Iris pigment epithelial cell (primary cell): ENCODE measurements at regions not wholly inside any gene's neighbourhood (a gene's known extent, or its start where the extent isn't known, plus 50 kb on each side); places are given as distances from the start of the nearest gene placed in this dataset.
"Not testable (repeated sequence)": the region's sequence is repeated elsewhere in the genome, so short reads cannot be mapped to it uniquely, and the experiment has no call there.

ENCODE experiments used
- DNase-seq: peaks from one replicate; pipeline ENCODE4 v3.0.0-alpha.2; 2011; ENCODE audit warnings: low read depth

GRCh38 chr13:104614361-104615145, 1548.3 kb upstream of the SLC10A2 start:
- no peak for DNase-seq

DNA sequence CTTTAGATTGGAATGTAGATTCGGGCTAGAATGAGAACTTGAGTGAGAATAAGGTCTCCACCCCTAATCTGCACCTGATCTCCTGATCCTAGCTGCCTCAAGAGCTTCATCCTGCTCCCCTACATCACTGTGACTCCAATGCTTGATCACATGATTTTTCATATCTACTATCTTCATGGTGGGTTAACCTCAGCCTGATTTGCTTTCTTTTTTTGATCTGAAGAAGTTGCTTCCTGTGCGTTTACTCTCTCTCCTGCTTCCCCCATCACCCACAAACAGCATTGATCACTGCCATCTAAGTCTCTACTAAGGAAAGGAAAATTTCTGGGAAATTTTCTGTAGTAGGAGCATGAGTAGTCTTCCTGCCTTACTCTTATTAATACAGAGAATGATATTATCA, 1542.1 kb upstream of the SLC10A2 start:
- DNase-seq, result no peak

DNA sequence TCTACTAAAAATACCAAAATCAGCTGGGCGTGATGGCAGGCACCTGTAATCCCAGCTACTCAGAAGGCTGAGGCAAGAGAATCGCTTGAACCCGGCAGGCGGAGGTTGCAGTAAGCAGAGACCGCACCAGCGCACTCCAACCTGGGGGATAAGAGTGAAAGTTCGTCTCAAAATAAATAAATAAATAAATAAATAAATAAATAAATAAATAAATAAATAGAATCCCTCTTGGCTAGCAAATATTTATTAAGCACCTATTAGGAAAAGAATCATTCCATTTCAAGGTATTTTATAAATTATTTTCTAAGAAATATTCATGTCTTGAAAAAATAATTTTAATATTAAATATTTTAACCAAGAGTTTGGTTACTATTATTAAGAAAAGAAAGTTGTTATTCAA, 1539.2 kb upstream of the SLC10A2 start:
- DNase-seq, result not testable (repeated sequence)

- DNase-seq, result no peak
Observed at GRCh38 chr13:104597546-104598180, 1531.4 kb upstream of the SLC10A2 start.

DNA sequence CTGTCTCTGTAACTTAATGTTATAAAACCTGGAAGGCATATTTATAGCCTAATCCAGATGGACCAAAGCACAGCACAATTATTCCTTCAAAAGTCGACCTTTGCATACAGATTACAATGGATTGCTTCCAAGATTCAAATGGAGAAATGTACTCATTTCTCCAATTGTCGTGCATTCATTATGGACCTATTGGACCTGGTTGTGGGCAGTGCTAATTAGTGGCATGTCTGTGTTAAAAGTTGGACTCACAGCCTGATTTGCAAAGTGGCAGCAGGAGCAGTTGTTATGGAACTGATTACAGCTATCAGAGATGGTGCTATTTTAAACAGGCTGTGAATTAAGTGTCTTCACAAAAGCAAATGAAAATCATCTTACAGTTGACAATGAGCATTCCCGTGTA, 1529.3 kb upstream of the SLC10A2 start:
- no peak for DNase-seq

DNA sequence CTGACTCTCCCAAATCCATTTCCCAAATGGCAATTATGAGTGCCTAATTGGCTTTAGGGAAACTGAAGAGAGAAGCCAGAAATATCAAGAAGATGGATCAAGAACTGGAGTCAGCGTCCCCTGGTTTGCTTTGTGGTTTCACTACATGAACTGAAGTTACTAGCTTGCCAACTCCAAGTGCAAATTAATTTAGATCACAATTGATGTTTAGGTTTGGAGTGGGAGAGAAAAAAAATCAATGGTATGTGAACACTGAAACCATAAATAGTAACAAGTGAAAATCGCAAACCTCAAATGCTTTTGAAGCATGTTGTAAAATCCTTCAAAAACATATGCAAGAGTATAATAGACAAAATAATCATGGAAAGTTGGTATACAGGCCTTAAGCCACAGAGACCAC, 1528.6 kb upstream of the SLC10A2 start:
- no peak for DNase-seq

GRCh38 chr13:104593693-104594092, 1527.5 kb upstream of the SLC10A2 start:
- DNase-seq, result no peak

DNA sequence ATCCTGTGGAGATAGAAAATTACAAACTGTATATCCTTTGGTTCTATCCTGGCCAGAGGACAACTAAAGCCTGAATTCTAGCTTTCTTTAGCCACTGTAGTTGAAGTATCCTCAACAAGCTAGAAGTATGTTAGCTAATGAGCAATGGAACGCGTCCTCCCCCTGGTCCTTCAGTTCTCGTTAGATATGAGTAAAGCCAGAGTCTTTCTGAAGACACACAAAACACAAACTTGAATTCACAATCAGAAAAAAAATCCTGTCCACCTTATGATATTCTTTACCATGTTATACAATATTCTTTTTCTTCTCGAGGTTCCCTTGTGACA, 1527.0 kb upstream of the SLC10A2 start:
- DNase-seq, result no peak

DNA sequence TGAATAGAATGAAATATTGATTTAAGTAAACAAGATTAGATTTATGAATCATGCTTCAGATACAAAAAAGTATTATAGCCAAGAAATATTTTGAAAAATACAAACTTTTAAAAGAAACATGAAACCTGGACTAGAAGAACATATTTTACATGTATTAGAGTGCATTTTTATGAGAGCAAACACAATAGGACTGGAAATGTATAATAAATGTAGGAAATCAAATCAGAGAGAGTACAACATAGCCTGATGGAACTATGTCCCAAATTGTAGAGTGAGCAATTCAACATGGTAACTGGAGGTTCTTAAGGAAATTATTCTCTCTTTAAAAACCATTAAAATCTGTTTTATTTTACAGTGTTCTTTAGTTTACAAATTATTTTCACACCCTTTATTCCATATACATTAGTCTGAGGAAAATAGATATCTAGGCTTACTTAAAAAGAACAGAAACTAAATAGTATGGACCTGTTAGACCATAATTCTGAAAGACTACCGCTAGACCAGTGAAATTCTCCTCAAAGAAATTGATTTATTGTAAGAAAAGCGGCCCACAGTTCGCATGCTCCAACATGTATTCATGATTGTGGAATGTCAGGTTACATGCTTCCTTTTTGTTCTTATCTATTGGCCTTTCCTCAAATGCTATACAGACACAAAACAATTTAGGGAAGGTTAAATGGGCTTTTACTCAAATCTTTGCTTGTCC, 1526.5 kb upstream of the SLC10A2 start:
- no peak for DNase-seq

DNA sequence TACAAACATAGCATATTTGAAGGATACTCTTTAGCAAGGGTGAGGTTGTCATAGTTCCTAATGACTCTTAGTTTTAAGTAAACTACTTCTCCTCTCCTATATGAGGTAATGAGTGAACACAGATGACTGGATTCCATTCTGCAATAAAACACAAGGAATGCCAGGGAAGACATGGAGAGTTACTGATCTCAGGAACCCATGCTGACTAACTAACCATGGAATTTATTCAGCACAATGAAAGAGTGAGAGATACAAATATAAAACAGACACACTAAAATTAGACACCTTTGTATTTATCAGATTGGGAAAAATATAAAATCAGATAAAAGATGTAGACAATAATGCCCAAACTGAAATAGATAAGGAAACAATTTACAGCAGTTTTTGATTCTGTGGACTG, 1525.9 kb upstream of the SLC10A2 start:
- peak; percentile 89 for DNase-seq

- DNase-seq, result peak; percentile 61
Observed at GRCh38 chr13:104586051-104586746, 1520.0 kb upstream of the SLC10A2 start.

GRCh38 chr13:104584481-104584880, 1518.3 kb upstream of the SLC10A2 start:
- DNase-seq, result peak; percentile 47

DNA sequence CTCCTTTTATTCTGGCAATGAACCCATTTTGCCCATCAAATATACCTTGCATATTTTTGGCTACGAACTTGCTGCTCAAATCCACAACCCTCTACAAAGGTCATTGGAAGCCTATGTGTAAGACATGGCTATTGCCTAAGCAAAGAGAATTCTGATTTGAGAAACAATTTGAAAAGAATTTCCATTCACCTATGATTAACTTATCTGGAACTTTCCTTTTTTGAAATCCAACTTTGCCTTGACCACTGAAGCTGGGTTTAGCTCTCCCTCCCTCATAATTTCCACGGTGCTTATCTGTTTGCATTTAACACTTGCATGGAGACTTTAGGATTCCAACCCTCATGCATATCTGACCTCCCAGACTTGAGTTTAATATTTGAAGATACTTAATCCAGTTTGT, 1514.7 kb upstream of the SLC10A2 start:
- DNase-seq, result no peak

DNA sequence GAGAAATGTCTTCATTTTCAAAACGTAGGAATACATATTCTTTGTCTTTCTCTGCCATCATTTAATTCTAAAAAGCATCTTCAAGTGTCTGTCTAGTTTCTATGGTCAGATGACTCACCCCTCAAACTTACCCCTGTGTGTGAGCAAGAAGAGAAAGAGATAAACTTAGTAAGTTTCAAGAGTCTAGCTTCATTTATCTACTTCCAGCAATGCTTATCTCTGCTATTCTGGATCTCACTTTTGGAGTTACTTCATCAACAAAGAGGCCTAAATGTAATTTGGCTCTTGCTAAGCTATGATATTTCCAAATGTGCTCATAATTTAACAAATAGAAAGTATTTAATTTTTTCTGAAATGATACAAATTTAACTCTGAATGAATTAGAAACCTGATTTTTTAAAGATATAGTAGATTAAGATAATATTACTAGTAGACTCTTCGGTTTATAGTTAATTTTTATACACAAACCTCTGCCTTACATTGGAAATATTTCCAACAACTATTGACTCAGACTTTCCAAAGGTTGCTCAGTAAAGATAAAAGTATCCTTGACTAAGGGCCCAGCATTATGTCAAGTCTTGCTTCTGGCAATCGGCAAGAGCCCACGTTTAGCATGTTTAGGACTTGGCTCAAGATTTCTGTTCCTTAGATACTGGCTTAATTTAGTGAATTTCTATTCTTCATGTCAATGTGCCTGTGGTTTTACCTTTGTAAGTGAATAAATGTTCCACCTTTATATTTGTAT, 1511.0 kb upstream of the SLC10A2 start:
- peak; percentile 44 for DNase-seq

GRCh38 chr13:104571893-104572229, 1505.6 kb upstream of the SLC10A2 start:
- no peak for DNase-seq

- peak; percentile 88 for DNase-seq
Observed at GRCh38 chr13:104571161-104571892, 1505.1 kb upstream of the SLC10A2 start.

- no peak for DNase-seq
Observed at GRCh38 chr13:104567114-104567513, 1500.9 kb upstream of the SLC10A2 start.

DNA sequence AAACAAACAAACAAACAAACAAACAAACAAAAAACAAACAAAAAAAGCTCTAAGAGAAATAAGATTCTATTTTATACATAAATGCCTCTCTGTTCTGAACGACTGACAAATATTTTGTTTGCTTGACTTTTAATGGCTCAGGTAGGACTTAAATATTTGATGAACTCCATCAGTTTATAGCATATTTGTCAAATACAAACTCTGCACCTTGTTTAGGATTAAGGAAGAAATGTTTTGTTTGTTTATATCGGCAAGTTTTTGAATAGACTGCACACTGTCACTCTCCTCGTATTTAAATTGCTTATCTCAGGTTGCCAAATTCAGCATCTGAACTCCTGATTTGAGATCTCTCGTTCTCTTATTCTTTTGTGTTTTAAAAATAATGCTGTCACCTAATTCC, 1499.7 kb upstream of the SLC10A2 start:
- no peak for DNase-seq

DNA sequence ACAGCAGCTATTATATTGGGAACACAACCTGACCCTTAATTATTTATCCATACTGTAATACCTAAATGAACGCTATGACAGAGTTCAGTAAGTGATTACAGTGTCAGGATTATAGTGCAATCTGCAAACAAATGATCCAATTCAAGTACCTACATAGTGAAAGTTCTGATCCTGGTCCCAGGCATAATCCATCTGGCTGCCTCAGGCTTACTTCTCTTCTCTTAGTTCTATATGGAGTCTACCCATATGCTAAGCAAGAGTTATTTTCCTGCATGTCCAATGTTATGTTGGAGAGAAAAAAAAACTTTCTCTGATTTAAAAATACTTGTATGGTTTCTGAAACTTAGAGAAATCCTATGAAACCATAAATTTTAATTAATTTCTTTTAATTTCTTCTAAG, 1487.7 kb upstream of the SLC10A2 start:
- no peak for DNase-seq

DNA sequence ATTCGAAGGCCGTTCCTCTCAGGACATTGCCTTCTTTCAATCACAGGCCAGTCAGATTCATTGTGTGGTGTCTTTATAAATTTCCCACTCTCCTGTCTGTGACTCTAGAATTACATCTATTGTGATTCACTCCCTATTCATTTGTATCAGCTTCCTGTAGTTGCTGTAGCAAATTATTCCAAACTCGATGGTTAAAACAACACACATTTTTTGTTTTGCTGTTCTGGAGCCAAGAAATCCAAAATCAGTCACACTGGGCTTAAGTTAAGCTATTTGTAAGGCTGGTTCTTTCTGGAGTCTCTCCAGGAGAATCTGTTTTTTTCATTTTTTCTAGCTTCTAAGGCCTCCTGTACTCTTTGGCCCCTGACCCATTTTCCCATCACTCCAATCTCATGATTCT, 1487.0 kb upstream of the SLC10A2 start:
- peak; percentile 76 for DNase-seq

GRCh38 chr13:104534847-104535246, 1468.6 kb upstream of the SLC10A2 start:
- DNase-seq, result no peak
